Heart left ventricle (tissue), 13 donors: ENCODE measurements at regions not wholly inside any gene's neighbourhood (a gene's known extent, or its start where the extent isn't known, plus 50 kb on each side); places are given as distances from the start of the nearest gene placed in this dataset.

Experiments used
- POLR2A ChIP-seq, 2 donors: fragments of 450-650 bp; IDR thresholded peaks; one replicate each; pipeline ENCODE4 v1.6.1; 2017; ENCODE audit warnings: antibody characterized with exemption in 2 of 2, mild to moderate bottlenecking in 2 of 2, moderate library complexity in 2 of 2
- TF ChIP-seq, protein P1 (sequence below), 12 donors: fragments of 200-600 bp; sonication (generic) in 4 of 12; IDR thresholded peaks; one replicate each; pipeline versions ENCODE4 v1.5.0 to v1.8.0; 2018 to 2022; ENCODE audit warnings: antibody characterized with exemption in 12 of 12, mild to moderate bottlenecking in 5 of 12
- donor health status: ischemic (EF 13 %, LVEDD 7.1; RV severe dilation, severe dysfunction).
- donor health status: DM: no; HTN: yes; CAD: no.
- donor health status: DM: no; HTN: no; CAD: no.
- donor health status: ischemic (EF 25% LVEDD 6.9; RV normal size, moderate dysfunction).
- donor health status: ischemic (EF 25% LVEDD 5.7; RV mildly dilated, moderate dysfunction).
- donor health status: ischemic (EF 35%, LVEDD 5.7; RV mildly dilated, moderate dysfunction).
- donor health status: nonischemic (EF 11% LVEDD 7.7; RV severe dilation, severe dysfunction).
- donor health status: DM: yes; HTN: yes; CAD: no.
- donor health status: PGD.
- donor health status: ischemic (EF 29% LVEDD 5.4; RV normal size, mild dysfunction).
- donor health status: nonischemic (EF 23%, LVEDD 6.1; RV moderate dilation, normal function).

GRCh38 chr3:145578471-145578870 lies 582.5 kb downstream of the PLOD2 start:
- TF ChIP-seq, protein P1, sequence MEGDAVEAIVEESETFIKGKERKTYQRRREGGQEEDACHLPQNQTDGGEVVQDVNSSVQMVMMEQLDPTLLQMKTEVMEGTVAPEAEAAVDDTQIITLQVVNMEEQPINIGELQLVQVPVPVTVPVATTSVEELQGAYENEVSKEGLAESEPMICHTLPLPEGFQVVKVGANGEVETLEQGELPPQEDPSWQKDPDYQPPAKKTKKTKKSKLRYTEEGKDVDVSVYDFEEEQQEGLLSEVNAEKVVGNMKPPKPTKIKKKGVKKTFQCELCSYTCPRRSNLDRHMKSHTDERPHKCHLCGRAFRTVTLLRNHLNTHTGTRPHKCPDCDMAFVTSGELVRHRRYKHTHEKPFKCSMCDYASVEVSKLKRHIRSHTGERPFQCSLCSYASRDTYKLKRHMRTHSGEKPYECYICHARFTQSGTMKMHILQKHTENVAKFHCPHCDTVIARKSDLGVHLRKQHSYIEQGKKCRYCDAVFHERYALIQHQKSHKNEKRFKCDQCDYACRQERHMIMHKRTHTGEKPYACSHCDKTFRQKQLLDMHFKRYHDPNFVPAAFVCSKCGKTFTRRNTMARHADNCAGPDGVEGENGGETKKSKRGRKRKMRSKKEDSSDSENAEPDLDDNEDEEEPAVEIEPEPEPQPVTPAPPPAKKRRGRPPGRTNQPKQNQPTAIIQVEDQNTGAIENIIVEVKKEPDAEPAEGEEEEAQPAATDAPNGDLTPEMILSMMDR (IDR thresholded peaks at IDR 0.05) = no peak
- no peak for TF ChIP-seq POLR2A (IDR thresholded peaks at IDR 0.05)
